ENCODE measurements at regions not wholly inside any gene's neighbourhood (a gene's known extent, or its start where the extent isn't known, plus 50 kb on each side); places are given as distances from the start of the nearest gene placed in this dataset.

DNA sequence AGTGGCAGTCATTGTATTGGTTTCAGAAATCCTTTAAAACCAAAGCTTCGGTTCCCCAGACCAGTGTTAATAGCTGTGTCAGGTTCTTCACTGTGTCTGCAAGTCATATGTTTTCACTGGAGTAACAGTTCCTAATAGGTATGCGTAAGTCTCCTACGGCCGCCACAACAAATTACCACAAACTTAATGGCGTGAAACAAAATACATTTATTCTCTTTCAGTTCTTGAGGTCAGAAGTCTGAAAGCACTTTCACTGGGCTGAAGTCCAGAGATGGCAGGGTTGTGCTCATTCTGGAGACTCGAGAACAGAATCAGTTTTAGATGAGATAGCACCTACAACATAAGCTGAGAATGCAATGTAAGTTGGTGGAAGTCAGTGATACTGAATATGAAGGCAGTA, 556.2 kb downstream of the TLE4 start:
- TF ChIP-seq, protein P1, sequence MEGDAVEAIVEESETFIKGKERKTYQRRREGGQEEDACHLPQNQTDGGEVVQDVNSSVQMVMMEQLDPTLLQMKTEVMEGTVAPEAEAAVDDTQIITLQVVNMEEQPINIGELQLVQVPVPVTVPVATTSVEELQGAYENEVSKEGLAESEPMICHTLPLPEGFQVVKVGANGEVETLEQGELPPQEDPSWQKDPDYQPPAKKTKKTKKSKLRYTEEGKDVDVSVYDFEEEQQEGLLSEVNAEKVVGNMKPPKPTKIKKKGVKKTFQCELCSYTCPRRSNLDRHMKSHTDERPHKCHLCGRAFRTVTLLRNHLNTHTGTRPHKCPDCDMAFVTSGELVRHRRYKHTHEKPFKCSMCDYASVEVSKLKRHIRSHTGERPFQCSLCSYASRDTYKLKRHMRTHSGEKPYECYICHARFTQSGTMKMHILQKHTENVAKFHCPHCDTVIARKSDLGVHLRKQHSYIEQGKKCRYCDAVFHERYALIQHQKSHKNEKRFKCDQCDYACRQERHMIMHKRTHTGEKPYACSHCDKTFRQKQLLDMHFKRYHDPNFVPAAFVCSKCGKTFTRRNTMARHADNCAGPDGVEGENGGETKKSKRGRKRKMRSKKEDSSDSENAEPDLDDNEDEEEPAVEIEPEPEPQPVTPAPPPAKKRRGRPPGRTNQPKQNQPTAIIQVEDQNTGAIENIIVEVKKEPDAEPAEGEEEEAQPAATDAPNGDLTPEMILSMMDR (optimal IDR thresholded peaks at IDR 0.05 in 1 of 3, IDR thresholded peaks at IDR 0.05 in 1 of 3, conservative IDR thresholded peaks at IDR 0.05 in 1 of 3; ENCODE audit: extremely low read depth in 1 of 3, insufficient read depth in 2 of 3, low read length in 3 of 3), result no peak
- TF ChIP-seq EZH2 (IDR thresholded peaks at IDR 0.05; ENCODE audit: low read length), result no peak
